T-helper 2 cell (primary cell): ENCODE measurements at regions not wholly inside any gene's neighbourhood (a gene's known extent, or its start where the extent isn't known, plus 50 kb on each side); places are given as distances from the start of the nearest gene placed in this dataset.
"Not testable (repeated sequence)": the region's sequence is repeated elsewhere in the genome, so short reads cannot be mapped to it uniquely, and the experiment has no call there.

Experiments
- DNase-seq, 5 experiments: peaks; one replicate each; pipeline versions ENCODE4 v3.0.0 to v3.0.0-alpha.2; 2012 to 2022

- no peak for DNase-seq
These were observed 472.3 kb downstream of the IRS2 start for GRCh38 chr13:109314101-109314500.

DNA sequence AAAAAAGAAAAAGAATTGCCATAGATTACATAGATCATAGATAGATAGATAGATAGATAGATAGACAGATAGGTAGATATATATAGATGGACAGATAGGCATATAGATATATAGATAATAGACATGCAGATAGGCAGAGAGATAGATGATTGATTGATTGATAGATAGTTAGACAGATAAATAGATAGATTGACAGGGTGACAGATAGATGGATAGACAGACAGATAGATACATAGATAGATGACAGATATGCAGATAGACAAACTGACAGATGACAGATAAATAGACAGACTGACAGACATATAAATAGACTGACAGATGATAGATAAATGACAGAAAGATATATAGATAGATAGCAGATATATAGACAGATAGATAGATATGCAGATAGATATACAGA, 474.0 kb downstream of the IRS2 start:
- no peak for DNase-seq

GRCh38 chr13:109311431-109311976, 474.9 kb downstream of the IRS2 start:
- not testable (repeated sequence) for DNase-seq

- DNase-seq, result no peak
These were observed 476.6 kb downstream of the IRS2 start for GRCh38 chr13:109309625-109310363.

DNA sequence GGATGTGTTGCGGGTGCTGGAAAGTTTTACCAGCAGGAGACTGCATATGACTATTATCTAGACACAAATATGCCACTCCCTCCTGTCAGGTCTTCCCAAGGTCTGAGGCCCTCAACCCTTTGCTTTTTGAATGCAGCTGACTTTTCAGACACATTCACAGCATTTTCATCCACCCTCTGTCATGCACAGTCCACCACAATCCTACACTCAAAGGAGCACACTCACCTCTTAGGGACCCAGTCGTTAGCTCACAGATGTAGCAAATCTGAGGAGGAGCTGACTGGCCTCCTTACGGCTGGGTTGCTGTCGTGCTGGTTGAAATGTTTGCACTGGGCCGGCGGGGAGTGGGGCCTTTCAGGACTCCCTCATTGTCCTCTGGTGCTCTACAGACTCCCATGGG, 479.4 kb downstream of the IRS2 start:
- no peak for DNase-seq

GRCh38 chr13:109301726-109302125, 484.7 kb downstream of the IRS2 start:
- no peak for DNase-seq

DNA sequence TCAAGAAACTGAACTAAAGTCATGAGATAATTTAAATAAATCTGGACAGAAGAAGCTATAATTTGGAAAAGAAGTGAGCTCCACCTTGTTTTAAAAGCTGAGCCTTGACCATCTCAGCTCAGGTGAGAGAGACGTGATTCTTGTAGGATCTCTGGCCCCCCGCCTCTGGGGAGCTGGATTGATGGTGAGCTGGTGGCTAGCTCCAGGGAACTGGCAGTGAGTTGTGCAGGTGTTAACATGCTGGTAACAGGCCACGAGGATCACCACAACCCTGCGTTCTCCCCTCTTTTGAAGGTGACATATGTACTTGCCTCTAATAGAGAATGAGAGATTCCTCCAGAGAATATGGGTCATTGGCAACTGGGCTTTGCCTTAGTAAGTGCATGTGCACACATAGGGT, 485.1 kb downstream of the IRS2 start:
- DNase-seq, result no peak

- DNase-seq, result no peak
These were observed 488.8 kb downstream of the IRS2 start for GRCh38 chr13:109297628-109298027.

GRCh38 chr13:109293166-109293565, 493.2 kb downstream of the IRS2 start:
- no peak for DNase-seq

DNA sequence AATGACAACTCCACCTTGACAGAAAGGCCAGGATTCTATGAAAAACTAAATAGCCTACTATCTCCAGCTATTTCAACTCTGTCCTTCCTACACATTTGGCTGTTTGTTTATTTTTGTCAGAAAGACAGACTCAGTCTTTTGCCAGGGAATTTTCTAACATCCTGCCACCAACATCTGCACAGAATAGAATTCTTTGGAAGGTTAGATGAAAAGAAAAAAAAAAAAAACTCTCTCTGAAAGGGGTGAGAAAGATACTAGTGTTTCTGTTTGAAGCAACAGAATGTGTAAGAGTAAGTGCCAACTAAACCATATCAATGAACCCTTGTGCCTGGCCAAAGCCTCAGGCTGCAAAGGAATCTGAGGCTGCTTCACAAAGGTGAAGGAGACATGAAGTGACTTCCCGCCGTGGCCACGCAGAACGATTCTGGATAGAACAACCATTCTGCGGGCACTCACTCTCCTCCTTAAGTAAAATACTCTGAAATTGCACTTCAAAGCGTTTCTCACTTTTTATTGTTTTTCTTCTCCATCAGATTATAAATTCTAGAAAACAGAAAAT, 498.2 kb downstream of the IRS2 start:
- no peak for DNase-seq

DNA sequence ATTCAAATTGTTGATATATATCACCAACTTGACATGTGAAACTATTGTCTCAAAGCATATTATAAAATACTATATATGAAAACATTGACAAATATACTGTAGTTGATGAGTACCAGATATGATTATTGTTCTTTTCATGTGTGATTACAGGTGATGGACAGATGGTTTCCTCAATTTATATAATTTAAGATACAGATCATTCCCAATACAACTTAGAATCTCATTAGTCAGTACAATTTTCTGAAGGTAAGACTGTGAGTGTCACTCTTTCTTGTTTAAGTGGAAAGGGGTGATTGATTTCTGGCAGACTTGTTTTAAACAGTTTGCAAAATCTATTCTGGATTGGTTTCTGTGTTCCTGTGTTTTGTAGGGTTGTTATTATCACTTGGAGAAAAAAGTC, 498.8 kb downstream of the IRS2 start:
- DNase-seq, result no peak

DNA sequence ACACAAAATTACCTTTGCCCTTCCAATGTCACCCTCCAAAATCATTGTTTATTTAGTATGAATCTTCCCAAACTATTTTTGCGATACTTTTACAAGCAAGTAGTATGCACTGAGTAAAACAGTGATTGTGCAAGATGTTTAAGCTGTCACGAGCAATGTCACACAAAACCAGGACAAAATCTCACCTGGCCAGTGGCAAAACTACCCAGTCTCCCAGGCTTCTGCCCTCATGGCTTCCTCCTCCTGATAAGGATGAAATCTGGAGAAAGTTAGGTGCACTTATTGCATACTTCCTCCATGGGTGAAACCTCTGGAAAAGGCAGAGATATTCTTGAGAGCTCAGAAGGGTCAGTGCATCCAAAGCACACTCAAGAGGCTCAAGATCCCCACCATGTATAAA, 500.8 kb downstream of the IRS2 start:
- no peak for DNase-seq

DNA sequence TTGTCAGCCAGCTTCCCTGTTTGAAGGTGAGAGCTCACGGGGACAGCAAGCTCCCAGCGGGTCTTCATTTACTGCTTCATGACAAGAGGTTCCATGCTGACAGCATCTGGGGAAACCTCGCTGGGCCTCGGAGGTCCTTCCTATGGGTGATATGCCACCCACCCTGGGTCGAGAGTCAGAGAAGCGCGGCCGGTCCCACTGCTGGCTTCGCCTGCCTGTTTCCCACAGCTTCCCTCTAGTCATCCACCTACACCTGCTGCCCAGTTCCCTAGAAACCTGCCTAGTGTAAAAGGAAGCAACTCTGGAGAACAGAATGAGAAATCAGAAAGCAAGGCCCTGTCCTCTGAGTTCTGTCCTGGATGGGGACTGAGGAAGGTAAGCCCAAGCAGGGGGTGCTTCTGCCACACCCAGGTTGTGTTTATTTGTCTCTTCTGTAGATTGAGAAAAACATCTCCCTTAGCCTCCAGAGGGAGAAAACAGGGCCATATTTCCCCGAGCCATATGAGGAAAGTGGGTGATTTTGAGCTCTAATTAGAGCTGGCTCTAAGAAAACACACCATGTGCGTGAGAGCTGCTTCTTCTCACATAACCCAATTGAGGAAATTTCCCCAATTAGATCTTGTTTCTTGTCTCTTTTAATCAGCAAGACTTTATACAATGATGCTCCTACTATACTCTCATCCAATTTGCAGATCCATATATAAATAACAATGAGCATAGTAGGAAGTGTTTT, 504.3 kb downstream of the IRS2 start:
- no peak for DNase-seq

- no peak for DNase-seq
These were observed 505.1 kb downstream of the IRS2 start for GRCh38 chr13:109281017-109281902.

- no peak for DNase-seq
These were observed 510.1 kb downstream of the IRS2 start for GRCh38 chr13:109276261-109276660.

DNA sequence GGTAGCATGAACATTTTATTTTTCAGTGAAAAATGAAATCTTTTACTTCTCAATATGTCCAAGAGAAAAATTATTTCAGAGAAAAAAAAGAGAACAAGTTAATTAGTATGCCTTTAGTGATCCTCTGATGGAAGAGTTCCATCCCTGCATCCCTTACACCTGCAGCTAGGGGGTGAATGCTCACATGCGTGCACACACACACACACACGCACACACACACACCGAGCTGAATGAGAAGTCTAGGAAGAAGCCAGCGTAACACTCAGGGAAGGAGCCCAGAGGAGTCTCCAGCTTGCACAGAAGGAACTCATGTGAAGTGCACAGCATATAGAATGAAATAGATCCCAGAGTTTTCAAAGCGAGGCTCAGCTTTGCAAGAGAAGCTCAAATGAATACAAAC, 510.5 kb downstream of the IRS2 start:
- DNase-seq, result peak in 1 of 5 experiments; percentile 7

DNA sequence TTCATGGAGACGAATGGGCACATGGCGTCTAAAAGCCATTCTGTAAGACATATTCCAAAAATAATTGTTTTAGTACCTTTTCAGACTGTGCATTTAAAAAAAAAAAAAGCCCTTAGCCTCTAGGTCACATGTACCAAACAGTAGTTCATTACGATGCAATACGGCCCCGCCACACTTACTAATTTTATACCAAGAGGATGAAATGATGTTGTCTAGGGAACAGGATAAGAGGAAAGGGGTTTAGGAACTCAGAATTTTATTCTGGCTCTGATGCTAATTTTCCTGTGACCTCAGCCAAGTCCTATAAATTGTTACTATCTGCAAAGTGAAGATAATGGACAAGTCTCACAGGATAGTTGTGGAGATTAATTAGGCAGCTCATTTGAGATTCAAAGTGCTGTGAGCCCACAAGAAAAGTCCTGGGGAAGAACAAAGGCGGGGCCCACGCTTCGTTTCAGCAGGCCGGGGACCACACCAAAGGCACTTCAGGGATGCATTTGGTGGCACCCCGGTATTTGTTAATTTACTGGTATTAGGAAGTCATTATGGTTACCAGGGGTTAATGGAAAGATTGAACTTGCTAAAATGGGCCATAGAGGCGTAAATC, 511.1 kb downstream of the IRS2 start:
- no peak for DNase-seq

GRCh38 chr13:109274188-109274821, 512.1 kb downstream of the IRS2 start:
- no peak for DNase-seq

DNA sequence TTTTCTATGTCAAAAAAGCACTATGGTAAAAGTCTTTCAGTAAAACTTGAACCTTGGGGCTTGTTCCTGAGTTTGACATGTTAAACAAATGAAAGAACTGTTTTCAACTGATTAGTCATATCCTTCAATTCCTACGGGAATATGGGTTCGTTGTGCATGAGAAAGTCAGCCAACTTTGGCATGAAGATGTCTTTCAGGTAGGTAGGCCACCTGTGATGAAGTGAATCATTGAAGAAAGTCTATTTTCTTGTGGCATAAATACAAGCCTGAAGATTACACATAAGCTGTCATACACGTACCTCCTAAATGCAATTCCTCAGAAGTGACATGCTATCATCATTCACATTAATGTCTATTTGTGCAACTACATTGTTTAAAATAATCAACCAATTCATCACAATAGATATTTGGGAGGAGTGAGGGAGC, 513.0 kb downstream of the IRS2 start:
- no peak for DNase-seq

DNA sequence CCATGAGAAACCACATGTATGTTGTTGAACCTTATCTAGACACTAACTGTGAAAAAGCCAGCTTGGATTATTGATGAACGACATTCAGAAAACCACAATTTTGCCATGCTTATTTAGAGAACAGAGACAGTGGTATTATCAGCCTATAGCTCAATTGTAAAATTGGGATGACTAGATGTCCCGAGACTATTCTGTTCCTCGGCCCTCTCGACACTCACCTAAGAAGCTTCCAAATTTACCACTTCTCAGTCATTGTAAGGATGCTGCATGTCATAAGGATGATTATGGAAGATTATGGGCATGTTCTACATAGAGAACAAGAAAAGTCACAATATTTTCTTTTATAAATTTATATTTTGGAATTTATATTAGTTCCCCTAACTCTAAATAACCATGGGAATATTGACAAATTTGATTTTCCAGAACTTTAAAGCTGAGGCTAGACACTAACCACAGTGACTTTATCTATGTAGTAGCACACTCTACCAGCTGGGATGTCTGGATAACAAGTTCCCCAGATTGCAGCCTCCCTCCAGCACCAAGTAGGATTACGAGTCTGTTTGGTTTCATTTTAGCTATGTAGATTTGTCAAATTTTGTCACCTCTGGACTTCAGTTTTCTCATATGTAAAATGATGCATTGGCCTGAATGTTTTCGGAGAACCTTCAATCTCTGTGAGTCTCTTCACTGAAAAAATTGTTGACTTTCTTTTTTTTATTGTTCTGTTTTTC, 513.6 kb downstream of the IRS2 start:
- DNase-seq, result no peak
